Right renal pelvis (tissue), 4 donors: ENCODE measurements at regions not wholly inside any gene's neighbourhood (a gene's known extent, or its start where the extent isn't known, plus 50 kb on each side); places are given as distances from the start of the nearest gene placed in this dataset.

Experiments
- DNase-seq, 4 donors: peaks; one replicate each; pipeline ENCODE4 v3.0.0-alpha.2; 2013; ENCODE audit warnings: low read depth in 4 of 4, low spot score in 3 of 4, missing footprints in 1 of 4

GRCh38 chr14:101221549-101222160 lies 318.1 kb upstream of the RTL1 start:
- DNase-seq: no peak

- no peak for DNase-seq
These were observed 319.0 kb upstream of the RTL1 start for GRCh38 chr14:101222362-101223070.

- no peak for DNase-seq
These were observed 319.6 kb upstream of the RTL1 start for GRCh38 chr14:101223127-101223526.

- DNase-seq: no peak
These were observed 320.1 kb upstream of the RTL1 start for GRCh38 chr14:101223561-101224162.

GRCh38 chr14:101224356-101225156 lies 321.0 kb upstream of the RTL1 start:
- DNase-seq: peak in 2 of 4 donors; percentile 33 to 44

GRCh38 chr14:101225157-101226152 lies 321.9 kb upstream of the RTL1 start:
- DNase-seq: peak in 2 of 4 donors; percentile 31 to 41

GRCh38 chr14:101226265-101226602 lies 322.7 kb upstream of the RTL1 start:
- DNase-seq: no peak

- no peak for DNase-seq
These were observed 323.3 kb upstream of the RTL1 start for GRCh38 chr14:101226603-101227425.

- no peak for DNase-seq
These were observed 324.4 kb upstream of the RTL1 start for GRCh38 chr14:101227611-101228594.

GRCh38 chr14:101228949-101229541 lies 325.5 kb upstream of the RTL1 start:
- DNase-seq: no peak

GRCh38 chr14:101229666-101230065 lies 326.1 kb upstream of the RTL1 start:
- no peak for DNase-seq

GRCh38 chr14:101230161-101230850 lies 326.8 kb upstream of the RTL1 start:
- no peak for DNase-seq

GRCh38 chr14:101230851-101231550 lies 327.5 kb upstream of the RTL1 start:
- DNase-seq: no peak

GRCh38 chr14:101231828-101232227 lies 328.3 kb upstream of the RTL1 start:
- DNase-seq: no peak

- DNase-seq: no peak
These were observed 328.8 kb upstream of the DIO3 start for GRCh38 chr14:101232340-101233020.

GRCh38 chr14:101233021-101233366 lies 328.3 kb upstream of the DIO3 start:
- DNase-seq: no peak
